Umbilical cord (tissue), 1 donor: ENCODE measurements at regions not wholly inside any gene's neighbourhood (a gene's known extent, or its start where the extent isn't known, plus 50 kb on each side); places are given as distances from the start of the nearest gene placed in this dataset.

ENCODE experiments used
- DNase-seq: peaks from one replicate; pipeline ENCODE4 v3.0.0-alpha.2; 2015; ENCODE audit warnings: low spot score

- DNase-seq, result no peak
These were observed 369.5 kb upstream of the CAMK1G start for GRCh38 chr1:209213989-209214388.

DNA sequence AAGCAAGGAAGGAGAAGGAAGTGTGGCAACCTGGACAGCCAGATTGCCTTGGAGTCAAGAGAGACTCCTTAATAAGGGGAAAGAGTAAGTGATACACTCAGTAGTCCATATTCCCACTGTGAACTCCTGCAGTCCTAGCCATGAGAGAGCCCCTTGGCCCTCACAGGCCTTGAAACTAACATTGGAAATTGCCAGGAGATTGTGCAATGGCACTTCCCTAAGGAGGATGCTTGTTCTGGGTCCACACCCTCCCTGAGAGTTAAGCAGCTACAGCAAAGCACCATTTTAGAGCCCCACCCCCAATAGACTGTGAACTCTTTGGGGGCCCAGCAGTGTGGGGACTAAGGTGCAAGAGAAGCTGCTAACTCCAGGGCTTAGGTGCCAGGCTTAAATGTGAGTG, 367.7 kb upstream of the CAMK1G start:
- DNase-seq, result no peak

GRCh38 chr1:209218113-209218512, 365.4 kb upstream of the CAMK1G start:
- DNase-seq, result no peak

DNA sequence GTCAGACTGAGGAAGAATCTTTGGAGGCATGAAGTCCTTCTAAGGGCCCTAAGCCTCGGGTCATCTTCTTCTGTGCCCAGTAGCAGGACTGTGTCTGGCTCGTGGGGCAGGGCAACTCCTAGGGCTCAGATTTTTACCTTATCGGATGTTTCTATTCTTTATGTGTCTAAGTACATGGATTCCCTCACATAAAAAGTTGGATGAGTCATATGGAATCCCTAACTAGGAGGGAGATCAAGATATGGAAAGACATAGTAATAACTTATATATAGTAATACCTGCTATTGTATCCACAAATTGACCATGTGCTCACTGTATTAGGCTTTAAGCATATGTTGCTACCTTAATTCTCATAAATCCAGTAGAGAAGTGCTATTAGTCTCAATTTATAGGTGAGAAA, 364.5 kb upstream of the CAMK1G start:
- DNase-seq, result peak; percentile 39

- DNase-seq, result peak; percentile 40
These were observed 363.6 kb upstream of the CAMK1G start for GRCh38 chr1:209219791-209220524.

DNA sequence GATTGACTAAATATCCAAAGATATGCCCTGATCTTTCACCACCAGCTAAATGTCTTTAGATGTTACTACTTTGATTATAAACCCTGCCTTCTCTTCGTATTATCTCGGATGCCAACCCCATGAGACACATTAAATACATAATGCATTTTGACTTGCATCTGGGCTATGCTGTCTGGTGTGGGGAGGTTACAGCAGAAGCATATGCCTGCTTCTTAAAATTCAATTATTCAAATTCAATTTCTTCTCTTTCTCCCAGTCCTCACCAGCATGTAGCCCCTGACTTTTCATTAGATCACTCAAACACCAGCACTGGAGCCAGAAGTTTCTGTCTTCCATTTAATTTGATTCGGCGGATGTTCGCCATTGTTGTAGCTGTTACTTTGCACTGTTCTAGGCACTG, 360.7 kb upstream of the CAMK1G start:
- DNase-seq, result no peak

GRCh38 chr1:209223791-209224190, 359.7 kb upstream of the CAMK1G start:
- DNase-seq, result no peak

DNA sequence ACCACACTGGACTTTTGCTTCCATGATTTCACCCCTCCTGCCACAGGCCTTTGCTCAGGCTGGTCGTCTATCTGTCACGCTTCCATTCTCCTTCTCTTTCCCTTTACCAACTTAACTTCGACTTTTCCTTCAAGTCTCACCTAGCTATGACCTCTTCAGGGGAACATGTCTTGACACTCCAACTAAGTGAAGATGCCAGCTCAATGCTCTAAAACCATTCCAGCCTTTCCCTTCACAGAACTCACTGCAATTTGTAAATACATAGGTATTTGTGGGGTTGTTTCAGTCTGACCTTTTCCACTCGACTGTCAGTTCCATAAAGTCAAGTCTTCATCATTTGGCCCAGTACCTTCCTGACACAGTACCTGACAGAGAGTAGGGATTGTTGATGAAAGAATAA, 358.6 kb upstream of the CAMK1G start:
- DNase-seq, result no peak

DNA sequence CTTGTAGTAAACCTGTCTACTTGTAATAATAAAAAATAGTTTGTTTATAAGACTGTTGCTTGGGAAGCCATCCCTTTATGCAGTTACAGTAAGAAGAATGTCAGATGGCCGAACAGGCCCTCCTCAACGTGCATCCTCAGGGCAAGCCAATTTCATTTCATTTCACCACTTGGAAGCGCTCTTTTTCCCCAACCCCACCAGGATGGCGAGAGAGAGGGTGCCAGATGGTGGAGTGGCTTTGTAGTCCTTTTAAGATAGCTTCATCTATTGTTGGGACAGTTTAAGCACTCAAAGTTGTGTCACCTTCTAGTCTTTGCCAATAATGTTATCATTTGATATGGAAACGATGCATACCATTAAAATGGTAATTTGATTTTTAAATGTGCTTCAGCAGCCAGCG, 356.3 kb upstream of the CAMK1G start:
- DNase-seq, result no peak

DNA sequence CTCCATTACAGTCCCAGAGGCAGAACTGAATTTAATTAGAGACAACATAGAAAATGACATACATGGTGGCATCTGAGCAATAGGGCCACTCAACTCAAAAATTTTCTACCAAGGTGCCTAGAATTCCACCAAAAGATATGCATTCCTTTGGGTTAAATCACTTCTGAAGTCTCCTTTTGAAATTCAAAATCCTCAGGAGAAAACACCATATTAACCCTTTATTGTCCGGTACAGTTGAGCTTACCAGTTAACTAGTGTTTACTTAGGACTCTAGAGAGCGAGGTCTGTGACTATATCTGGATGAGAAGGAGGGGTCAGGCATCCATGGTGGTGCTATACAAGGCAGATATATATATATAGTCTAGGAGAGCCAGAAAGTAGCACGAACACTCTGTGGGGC, 355.6 kb upstream of the CAMK1G start:
- DNase-seq, result no peak

DNA sequence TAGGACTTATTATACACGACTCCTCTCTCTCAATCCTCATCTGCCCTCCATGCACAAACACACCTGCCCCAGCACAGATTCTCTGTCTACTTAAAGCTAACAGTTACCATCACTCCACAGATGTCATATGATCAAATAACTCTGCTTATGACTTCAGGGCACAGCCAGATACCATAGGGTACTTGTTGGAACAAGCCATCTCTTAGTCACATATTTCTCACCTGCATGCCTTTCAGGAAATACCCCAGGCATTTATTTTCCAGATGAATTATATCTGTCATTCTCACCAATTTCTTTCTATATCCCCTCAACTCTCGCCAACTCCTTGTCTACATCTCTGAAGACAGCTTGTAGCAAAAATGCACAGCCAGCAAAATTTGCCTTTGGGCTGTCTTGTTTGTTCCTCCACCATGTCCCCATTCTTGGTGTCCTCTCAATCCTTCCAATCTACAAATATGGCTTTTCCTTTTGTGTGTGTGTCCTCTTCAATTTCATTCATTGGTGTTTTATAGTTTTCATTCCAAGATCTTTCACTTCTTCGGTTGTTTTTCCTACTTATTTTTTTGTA, 353.9 kb upstream of the CAMK1G start:
- peak; percentile 74 for DNase-seq

DNA sequence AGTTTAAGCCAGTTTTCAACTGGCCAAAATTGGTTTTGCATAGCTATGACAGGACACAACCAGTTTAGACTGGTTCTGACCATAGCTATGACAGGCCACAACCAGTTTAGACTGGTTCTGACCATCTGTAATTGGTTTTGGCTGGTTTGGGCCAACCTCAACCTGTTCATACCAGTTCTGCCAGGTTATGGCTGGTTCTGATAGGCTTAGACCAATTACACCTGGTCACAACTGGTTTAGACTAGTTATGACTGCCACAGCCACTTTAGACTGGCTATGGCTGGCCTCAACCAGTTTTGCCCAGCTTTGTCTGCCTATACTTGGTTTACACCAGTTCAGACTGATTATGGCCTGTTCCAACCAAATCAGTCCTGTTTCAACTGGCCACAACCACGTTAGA, 353.2 kb upstream of the CAMK1G start:
- no peak for DNase-seq

DNA sequence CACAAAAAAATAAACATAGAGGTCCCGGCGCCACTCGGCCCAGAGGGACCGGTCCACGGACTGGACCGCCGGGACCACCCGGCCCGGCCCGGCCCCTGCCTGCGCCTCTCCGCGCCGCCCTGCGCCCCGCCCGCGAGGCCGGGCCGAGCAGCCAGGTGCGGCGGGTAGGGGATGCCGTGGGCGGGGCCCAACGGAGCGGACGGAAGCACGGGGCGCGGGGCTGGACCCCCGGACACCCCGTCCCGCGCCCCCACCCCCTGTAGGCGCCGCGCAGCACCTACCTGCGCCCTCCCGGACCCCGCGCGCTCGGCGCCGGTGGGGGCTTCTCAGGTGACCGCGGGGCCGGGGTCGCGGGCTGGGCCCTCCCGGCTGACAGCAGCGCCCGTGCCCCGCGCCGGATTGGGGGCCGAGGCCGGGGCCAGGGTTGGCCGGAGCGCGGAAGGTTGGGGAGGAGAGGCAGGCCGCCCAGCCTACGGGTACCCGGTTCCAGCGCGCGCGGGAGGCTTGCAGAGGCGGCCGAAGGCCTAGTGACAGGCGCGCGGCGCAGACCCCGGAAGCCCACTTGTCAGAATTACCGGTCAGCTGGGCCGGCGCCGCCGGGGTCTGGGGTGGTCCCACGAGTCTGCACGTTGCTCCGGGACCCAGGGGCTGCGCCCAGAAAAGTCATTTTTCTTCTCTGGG, 351.9 kb upstream of the CAMK1G start:
- DNase-seq, result no peak

DNA sequence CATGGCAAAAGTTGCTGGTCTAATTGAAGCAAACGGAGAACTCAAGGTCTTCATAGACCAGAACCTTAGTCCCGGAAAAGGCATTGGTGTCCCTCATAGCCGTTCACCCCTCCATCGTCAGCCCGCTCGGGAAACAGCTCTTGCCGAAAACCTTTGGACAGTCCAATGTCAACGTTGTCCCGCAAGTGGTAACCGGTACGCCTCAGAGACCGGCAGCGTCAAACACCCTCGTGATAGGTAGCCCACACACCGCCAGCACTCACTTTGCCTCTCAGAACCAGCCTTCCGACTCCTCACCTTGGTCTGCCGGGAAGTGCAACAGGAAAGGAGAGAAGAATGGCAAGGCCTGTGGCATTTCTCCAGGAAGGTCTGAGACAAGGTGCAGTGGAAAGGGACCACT, 351.3 kb upstream of the CAMK1G start:
- no peak for DNase-seq

- DNase-seq, result no peak
These were observed 350.8 kb upstream of the CAMK1G start for GRCh38 chr1:209232759-209233158.

GRCh38 chr1:209235166-209235565, 348.3 kb upstream of the CAMK1G start:
- DNase-seq, result no peak

DNA sequence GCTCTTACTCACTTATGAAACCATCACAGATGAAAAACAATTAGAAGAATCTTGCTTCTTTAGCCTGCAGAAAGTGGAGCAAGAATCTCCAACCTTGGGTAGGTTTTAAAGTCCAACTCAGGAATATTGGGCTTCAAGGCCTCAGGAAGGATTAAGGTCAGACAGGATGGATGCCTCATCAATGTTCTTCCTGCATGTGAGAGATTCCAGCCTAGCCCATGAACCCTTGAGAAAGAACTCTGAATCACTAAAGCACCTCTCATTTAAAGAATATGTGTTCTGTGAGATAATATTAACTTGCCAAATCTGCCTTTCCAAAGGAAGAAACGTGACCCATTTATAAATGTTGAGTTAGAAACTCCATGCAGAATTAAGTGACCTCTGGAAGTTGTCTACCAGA, 345.2 kb upstream of the CAMK1G start:
- DNase-seq, result peak; percentile 62

DNA sequence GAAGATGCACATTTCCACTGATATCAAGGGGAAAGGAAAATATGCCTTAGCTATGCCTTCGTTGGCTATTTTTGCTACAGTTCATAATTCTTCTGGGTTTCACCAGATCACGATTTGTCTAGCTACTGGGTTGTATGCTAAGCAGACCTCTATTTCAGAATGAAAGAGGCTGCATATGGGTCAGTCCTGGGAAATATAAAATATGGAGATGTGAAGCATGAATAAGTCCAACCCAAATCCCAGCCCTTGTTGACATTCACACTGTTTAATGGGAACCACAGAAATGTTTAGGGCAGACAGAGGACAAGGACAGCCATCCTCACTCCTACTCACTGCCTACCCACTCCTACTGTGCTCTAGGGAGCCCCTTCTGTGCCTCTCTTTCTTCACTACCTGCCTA, 343.2 kb upstream of the CAMK1G start:
- no peak for DNase-seq

DNA sequence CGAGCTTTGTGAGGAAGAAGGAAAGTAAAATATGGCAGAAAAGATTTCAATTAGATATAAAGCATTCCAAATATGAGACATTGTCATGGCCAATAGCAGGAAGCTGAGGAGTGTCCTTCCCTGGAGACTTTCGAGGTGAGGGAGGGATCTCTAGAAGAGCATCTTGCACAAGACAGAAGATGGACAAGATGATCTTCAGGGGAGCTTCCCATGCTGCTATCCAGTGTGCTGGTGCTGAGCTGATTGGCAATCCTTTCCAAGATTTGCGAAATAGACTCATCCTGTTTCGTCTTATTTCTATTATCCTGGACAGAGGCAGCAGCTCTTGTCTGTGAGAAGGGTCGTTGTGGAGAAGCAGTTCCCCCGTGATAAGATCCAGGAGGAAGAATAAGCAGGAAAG, 342.0 kb upstream of the CAMK1G start:
- peak; percentile 59 for DNase-seq

DNA sequence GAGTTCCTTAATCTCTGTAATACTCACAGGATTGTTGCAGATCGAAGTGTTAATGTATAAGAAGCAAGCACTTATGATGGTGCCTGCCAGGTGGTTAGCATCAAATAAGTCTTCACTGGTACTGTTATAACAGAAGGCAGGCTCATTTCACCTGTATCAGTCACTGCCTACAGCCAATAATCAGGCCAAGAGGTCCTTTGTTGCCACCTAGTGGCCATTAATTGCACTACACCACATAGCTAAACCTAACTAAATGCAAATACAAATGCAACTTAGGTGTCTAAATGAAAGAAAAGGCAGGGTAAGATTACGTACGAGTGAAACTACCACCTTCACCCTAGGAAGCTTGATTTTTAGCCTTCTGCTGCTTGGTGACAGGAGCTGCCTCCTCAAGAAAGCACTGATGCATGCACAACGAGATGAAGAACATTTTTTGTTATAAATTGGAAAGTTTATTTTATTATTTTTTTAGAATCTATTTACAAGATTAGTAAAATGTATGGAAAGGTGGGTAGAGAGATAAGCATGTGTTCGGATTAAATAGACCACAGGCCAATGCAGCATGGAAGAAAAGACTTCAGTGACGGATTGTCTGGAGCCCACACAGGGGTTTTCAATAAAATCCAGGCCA, 334.8 kb upstream of the CAMK1G start:
- DNase-seq, result peak; percentile 72

DNA sequence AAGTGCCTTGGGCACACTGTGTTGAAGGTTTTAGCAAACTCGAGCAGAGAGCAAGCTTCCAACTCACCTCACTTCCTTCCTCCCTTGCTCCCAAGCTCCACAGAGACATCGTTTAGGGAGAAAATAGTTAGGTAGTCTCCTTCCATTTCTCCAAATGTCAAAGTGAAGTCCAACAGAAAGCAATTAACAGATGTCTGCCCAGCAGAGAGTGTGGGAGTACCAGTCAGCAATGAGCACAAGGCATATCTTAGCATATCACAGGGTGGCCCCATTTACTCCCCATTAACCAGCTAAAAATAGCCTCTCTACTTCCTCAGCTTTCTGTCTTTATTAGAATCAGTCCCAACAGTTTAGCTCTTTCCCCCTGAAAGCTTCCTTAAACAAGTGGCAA, 334.2 kb upstream of the CAMK1G start:
- DNase-seq, result peak; percentile 36

GRCh38 chr1:209249785-209250440, 333.6 kb upstream of the CAMK1G start:
- DNase-seq, result peak; percentile 14
